ENCODE measurements at regions not wholly inside any gene's neighbourhood (a gene's known extent, or its start where the extent isn't known, plus 50 kb on each side); places are given as distances from the start of the nearest gene placed in this dataset.
"Not testable (repeated sequence)": the region's sequence is repeated elsewhere in the genome, so short reads cannot be mapped to it uniquely, and the experiment has no call there.

GRCh38 chr1:149695066-149695465, 87.4 kb upstream of the FCGR1A start:
- DNase-seq (ENCODE audit: low read depth, low spot score); intact Hi-C loops (cut with micrococcal nuclease); CTCF ChIA-PET; H4K20me1 ChIP-seq (replicated peaks; ENCODE audit: control insufficient read depth, extremely low read depth, insufficient read depth, low read length); H3K27me3 ChIP-seq (ENCODE audit: control insufficient read depth in 2 of 2, insufficient read depth in 2 of 2, low read length in 2 of 2); H3K79me2 ChIP-seq (ENCODE audit: control insufficient read depth, insufficient read depth, low read length); H3K9me3 ChIP-seq (replicated peaks; ENCODE audit: control insufficient read depth, insufficient read depth, low read length); FAIRE-seq; H3K4me3 ChIP-seq (replicated peaks in 1 of 3; ENCODE audit: insufficient read depth in 1 of 3, low read depth in 1 of 3, low read length in 3 of 3); H3K36me3 ChIP-seq (ENCODE audit: control insufficient read depth in 2 of 2, extremely low read depth in 1 of 2, insufficient read depth in 2 of 2, low read length in 2 of 2); H3K27ac ChIP-seq (ENCODE audit: insufficient read depth, low read depth, low read length); H3K4me2 ChIP-seq (ENCODE audit: insufficient read depth, low read length); POLR2A ChIA-PET; BruUV-seq (replicated peaks); dilution Hi-C loops (cut with MboI; ENCODE audit: extremely low pct_ligation_motif_present, low sequenced_read_pairs); H3K9me1 ChIP-seq (replicated peaks; ENCODE audit: control insufficient read depth, extremely low read depth, insufficient read depth, low read length); H3K4me1 ChIP-seq (ENCODE audit: control insufficient read depth, extremely low read depth, insufficient read depth, low read length); H3K9ac ChIP-seq (replicated peaks; ENCODE audit: extremely low read depth, insufficient read depth, low read length); H2AFZ ChIP-seq (ENCODE audit: low read depth, low read length): not testable (repeated sequence)

GRCh38 chr1:149700220-149700619, 82.3 kb upstream of the FCGR1A start:
- H2AFZ ChIP-seq (ENCODE audit: low read depth, low read length); H3K36me3 ChIP-seq (ENCODE audit: control insufficient read depth in 2 of 2, extremely low read depth in 1 of 2, insufficient read depth in 2 of 2, low read length in 2 of 2); H3K4me2 ChIP-seq (ENCODE audit: insufficient read depth, low read length); DNase-seq (ENCODE audit: low read depth, low spot score); H3K9ac ChIP-seq (replicated peaks; ENCODE audit: extremely low read depth, insufficient read depth, low read length); intact Hi-C loops (cut with micrococcal nuclease); BruUV-seq (replicated peaks); dilution Hi-C loops (cut with MboI; ENCODE audit: extremely low pct_ligation_motif_present, low sequenced_read_pairs); H3K4me1 ChIP-seq (ENCODE audit: control insufficient read depth, extremely low read depth, insufficient read depth, low read length); H3K79me2 ChIP-seq (ENCODE audit: control insufficient read depth, insufficient read depth, low read length); H3K9me1 ChIP-seq (replicated peaks; ENCODE audit: control insufficient read depth, extremely low read depth, insufficient read depth, low read length); POLR2A ChIA-PET; FAIRE-seq; CTCF ChIA-PET; H3K27ac ChIP-seq (ENCODE audit: insufficient read depth, low read depth, low read length); H3K27me3 ChIP-seq (ENCODE audit: control insufficient read depth in 2 of 2, insufficient read depth in 2 of 2, low read length in 2 of 2); H4K20me1 ChIP-seq (replicated peaks; ENCODE audit: control insufficient read depth, extremely low read depth, insufficient read depth, low read length); H3K4me3 ChIP-seq (replicated peaks in 1 of 3; ENCODE audit: insufficient read depth in 1 of 3, low read depth in 1 of 3, low read length in 3 of 3); H3K9me3 ChIP-seq (replicated peaks; ENCODE audit: control insufficient read depth, insufficient read depth, low read length): not testable (repeated sequence)

GRCh38 chr1:149700677-149701567, 81.6 kb upstream of the FCGR1A start:
- FAIRE-seq; H3K36me3 ChIP-seq (ENCODE audit: control insufficient read depth in 2 of 2, extremely low read depth in 1 of 2, insufficient read depth in 2 of 2, low read length in 2 of 2); H3K9ac ChIP-seq (replicated peaks; ENCODE audit: extremely low read depth, insufficient read depth, low read length); H3K4me2 ChIP-seq (ENCODE audit: insufficient read depth, low read length); POLR2A ChIA-PET; H3K79me2 ChIP-seq (ENCODE audit: control insufficient read depth, insufficient read depth, low read length); H3K27me3 ChIP-seq (ENCODE audit: control insufficient read depth in 2 of 2, insufficient read depth in 2 of 2, low read length in 2 of 2); H4K20me1 ChIP-seq (replicated peaks; ENCODE audit: control insufficient read depth, extremely low read depth, insufficient read depth, low read length); H3K27ac ChIP-seq (ENCODE audit: insufficient read depth, low read depth, low read length); CTCF ChIA-PET; H2AFZ ChIP-seq (ENCODE audit: low read depth, low read length); DNase-seq (ENCODE audit: low read depth, low spot score); BruUV-seq (replicated peaks); H3K4me1 ChIP-seq (ENCODE audit: control insufficient read depth, extremely low read depth, insufficient read depth, low read length); H3K9me1 ChIP-seq (replicated peaks; ENCODE audit: control insufficient read depth, extremely low read depth, insufficient read depth, low read length); dilution Hi-C loops (cut with MboI; ENCODE audit: extremely low pct_ligation_motif_present, low sequenced_read_pairs); intact Hi-C loops (cut with micrococcal nuclease); H3K9me3 ChIP-seq (replicated peaks; ENCODE audit: control insufficient read depth, insufficient read depth, low read length); H3K4me3 ChIP-seq (replicated peaks in 1 of 3; ENCODE audit: insufficient read depth in 1 of 3, low read depth in 1 of 3, low read length in 3 of 3): not testable (repeated sequence)

GRCh38 chr1:149708192-149708853, 74.2 kb upstream of the FCGR1A start:
- H3K36me3 ChIP-seq (ENCODE audit: control insufficient read depth in 2 of 2, extremely low read depth in 1 of 2, insufficient read depth in 2 of 2, low read length in 2 of 2); H3K4me2 ChIP-seq (ENCODE audit: insufficient read depth, low read length); H3K9me1 ChIP-seq (replicated peaks; ENCODE audit: control insufficient read depth, extremely low read depth, insufficient read depth, low read length); H3K4me1 ChIP-seq (ENCODE audit: control insufficient read depth, extremely low read depth, insufficient read depth, low read length); H3K79me2 ChIP-seq (ENCODE audit: control insufficient read depth, insufficient read depth, low read length); POLR2A ChIA-PET; H3K9ac ChIP-seq (replicated peaks; ENCODE audit: extremely low read depth, insufficient read depth, low read length); H3K9me3 ChIP-seq (replicated peaks; ENCODE audit: control insufficient read depth, insufficient read depth, low read length); H3K4me3 ChIP-seq (replicated peaks in 1 of 3; ENCODE audit: insufficient read depth in 1 of 3, low read depth in 1 of 3, low read length in 3 of 3); intact Hi-C loops (cut with micrococcal nuclease); dilution Hi-C loops (cut with MboI; ENCODE audit: extremely low pct_ligation_motif_present, low sequenced_read_pairs); H4K20me1 ChIP-seq (replicated peaks; ENCODE audit: control insufficient read depth, extremely low read depth, insufficient read depth, low read length); CTCF ChIA-PET; H2AFZ ChIP-seq (ENCODE audit: low read depth, low read length); H3K27ac ChIP-seq (ENCODE audit: insufficient read depth, low read depth, low read length); H3K27me3 ChIP-seq (ENCODE audit: control insufficient read depth in 2 of 2, insufficient read depth in 2 of 2, low read length in 2 of 2): not testable (repeated sequence)
- FAIRE-seq, result peak; percentile 54
- DNase-seq (ENCODE audit: low read depth, low spot score), result peak; percentile 59
- TSS peak; percentile 100 for BruUV-seq (replicated peaks)

Measured in endothelial cell of umbilical vein (primary cell).